Stimulated activated CD8-positive, alpha-beta memory T cell treated with anti-CD3 and anti-CD28 coated beads, Interleukin-15, amount 100 ng/mL, for 4 hours (primary cell): ENCODE measurements at regions not wholly inside any gene's neighbourhood (a gene's known extent, or its start where the extent isn't known, plus 50 kb on each side); places are given as distances from the start of the nearest gene placed in this dataset.
"Not testable (repeated sequence)": the region's sequence is repeated elsewhere in the genome, so short reads cannot be mapped to it uniquely, and the experiment has no call there.

Experiments used
- DNase-seq, 2 donors: peaks; one replicate each; pipeline ENCODE4 v3.0.0-alpha.2; 2020; ENCODE audit warnings: low read depth in 2 of 2

- DNase-seq: no peak
These were observed 107.5 kb upstream of the PELI1 start for GRCh38 chr2:64251497-64252250.

- DNase-seq: not testable (repeated sequence)
These were observed 108.2 kb upstream of the PELI1 start for GRCh38 chr2:64252251-64252978.

- not testable (repeated sequence) for DNase-seq
These were observed 109.2 kb upstream of the PELI1 start for GRCh38 chr2:64253421-64253820.

- no peak for DNase-seq
These were observed 114.3 kb upstream of the PELI1 start for GRCh38 chr2:64258566-64258965.

GRCh38 chr2:64259312-64259711 lies 115.1 kb upstream of the PELI1 start:
- no peak for DNase-seq

- no peak for DNase-seq
These were observed 116.0 kb upstream of the PELI1 start for GRCh38 chr2:64260093-64260803.

- DNase-seq: peak in 1 of 2 donors; percentile 3
These were observed 116.6 kb upstream of the PELI1 start for GRCh38 chr2:64260817-64261216.

GRCh38 chr2:64262071-64262470 lies 117.9 kb upstream of the PELI1 start:
- no peak for DNase-seq

GRCh38 chr2:64262816-64263215 lies 118.6 kb upstream of the PELI1 start:
- DNase-seq: no peak

- DNase-seq: no peak
These were observed 119.1 kb upstream of the PELI1 start for GRCh38 chr2:64263315-64263714.

GRCh38 chr2:64267699-64268098 lies 123.5 kb upstream of the PELI1 start:
- DNase-seq: no peak

GRCh38 chr2:64268330-64269048 lies 124.3 kb upstream of the PELI1 start:
- DNase-seq: no peak

- DNase-seq: no peak
These were observed 129.5 kb upstream of the PELI1 start for GRCh38 chr2:64273524-64274398.

- DNase-seq: no peak
These were observed 130.4 kb upstream of the PELI1 start for GRCh38 chr2:64274399-64275173.

- no peak for DNase-seq
These were observed 130.9 kb upstream of the PELI1 start for GRCh38 chr2:64275174-64275466.

- DNase-seq: no peak
These were observed 132.3 kb upstream of the PELI1 start for GRCh38 chr2:64276417-64277095.

- DNase-seq: no peak
These were observed 133.1 kb upstream of the PELI1 start for GRCh38 chr2:64277101-64277849.

GRCh38 chr2:64280812-64281211 lies 136.6 kb upstream of the PELI1 start:
- not testable (repeated sequence) for DNase-seq

- no peak for DNase-seq
These were observed 138.9 kb upstream of the PELI1 start for GRCh38 chr2:64283006-64283570.
